SU-DHL-6 (cell line): ENCODE measurements at regions not wholly inside any gene's neighbourhood (a gene's known extent, or its start where the extent isn't known, plus 50 kb on each side); places are given as distances from the start of the nearest gene placed in this dataset.

Experiments
- H2AFZ ChIP-seq: fragments of 200-600 bp; sonication (generic); 2 replicates; pipeline ENCODE4 v1.6.1; 2014; ENCODE audit warnings: low read depth, mild to moderate bottlenecking, moderate library complexity, mixed read lengths, antibody characterized with exemption, low read length; ENCODE audit not compliant: severe bottlenecking
- H3F3A ChIP-seq: fragments of 200-600 bp; shearing (Covaris generic); 2 replicates; pipeline ENCODE4 v1.6.0; 2016; ENCODE audit warnings: antibody characterized with exemption, mild to moderate bottlenecking; ENCODE audit not compliant: insufficient read depth
- H3K27ac ChIP-seq: fragments of 200-600 bp; sonication (generic); 2 replicates; pipeline ENCODE4 v1.5.1; 2016; ENCODE audit warnings: low read depth, mild to moderate bottlenecking, low read length, moderate library complexity, mixed read lengths
- H3K27me3 ChIP-seq: fragments of 200-600 bp; sonication (generic), shearing (Covaris generic); 2 replicates; pipeline ENCODE4 v1.6.0; 2014; ENCODE audit warnings: mild to moderate bottlenecking, low read length
- H3K36me3 ChIP-seq: fragments of 200-600 bp; sonication (generic); 2 replicates; pipeline ENCODE4 v1.6.1; 2014; ENCODE audit warnings: mild to moderate bottlenecking, low read length, mixed read lengths
- H3K4me2 ChIP-seq: fragments of 300-600, 200-600 bp; shearing (Covaris generic), sonication (generic); 2 replicates; pipeline ENCODE4 v1.6.0; 2014; ENCODE audit warnings: low read length, low read depth, mild to moderate bottlenecking; ENCODE audit not compliant: poor library complexity, severe bottlenecking
- H3K4me3 ChIP-seq: fragments of 200-600 bp; sonication (generic); 2 replicates; pipeline ENCODE4 v1.5.1; 2014; ENCODE audit warnings: antibody characterized with exemption, low read length, mild to moderate bottlenecking, mixed read lengths; ENCODE audit not compliant: insufficient read depth, poor library complexity, severe bottlenecking
- H3K79me2 ChIP-seq: fragments of 200-600 bp; sonication (generic); 2 replicates; pipeline ENCODE4 v1.6.1; 2014; ENCODE audit warnings: mild to moderate bottlenecking, low read length, moderate library complexity; ENCODE audit not compliant: insufficient read depth
- H3K9ac ChIP-seq: fragments of 200-600 bp; sonication (generic); 2 replicates; pipeline ENCODE4 v1.7.0; 2014; ENCODE audit warnings: mild to moderate bottlenecking, low read length
- H3K9me2 ChIP-seq: fragments of 200-600 bp; sonication (generic); replicated peaks from 2 replicates; pipeline ENCODE4 v1.6.1; 2014; ENCODE audit warnings: low read length; ENCODE audit not compliant: insufficient read depth
- H3K9me3 ChIP-seq: fragments of 200-600 bp; sonication (generic); 2 replicates; pipeline ENCODE4 v1.6.1; 2014; ENCODE audit warnings: low read length, mixed read lengths; ENCODE audit not compliant: insufficient read depth
- H4K20me1 ChIP-seq: fragments of 200-600 bp; sonication (generic); 2 replicates; pipeline ENCODE4 v1.6.1; 2014; ENCODE audit warnings: low read depth, mild to moderate bottlenecking, antibody characterized with exemption, low read length, moderate library complexity, mixed read lengths
- CTCF ChIP-seq: fragments of 200-600 bp; sonication (generic); IDR thresholded peaks from one replicate; pipeline ENCODE4 v1.5.1; 2017; ENCODE audit warnings: antibody characterized with exemption, mild to moderate bottlenecking, low read length, moderate library complexity; ENCODE audit not compliant: insufficient read depth, poor library complexity, severe bottlenecking
- EZH2phosphoT487 ChIP-seq: fragments of 200-600 bp; sonication (generic), shearing (Covaris generic); conservative IDR thresholded peaks from 2 replicates; pipeline ENCODE4 v1.6.1; 2018; ENCODE audit warnings: mild to moderate bottlenecking, antibody characterized with exemption, low read length, moderate library complexity, mixed read lengths

- no peak for TF ChIP-seq EZH2phosphoT487
- TF ChIP-seq CTCF, result no peak
- no peak overlapping the region for H2AFZ ChIP-seq
Observed at GRCh38 chr7:25611196-25611595, 382.9 kb upstream of the NPVF start.

GRCh38 chr7:25613912-25614311, 385.6 kb upstream of the NPVF start:
- H3K9me3 ChIP-seq, result no peaks in the 10 kb centered on the region
- H3K9ac ChIP-seq, result no peak overlapping the region
- no peaks in the 10 kb centered on the region for H3K9me2 ChIP-seq
- TF ChIP-seq CTCF (no peak), EZH2phosphoT487 (no peak)
- no peaks in the 10 kb centered on the region for H3K36me3 ChIP-seq
- H4K20me1 ChIP-seq, result no peaks in the 10 kb centered on the region
- no peak overlapping the region for H3K4me2 ChIP-seq
- no peak overlapping the region for H2AFZ ChIP-seq
- H3K27me3 ChIP-seq, result no peaks in the 10 kb centered on the region
- no peak overlapping the region for H3K4me3 ChIP-seq
- no peaks in the 10 kb centered on the region for H3F3A ChIP-seq
- no peak overlapping the region for H3K27ac ChIP-seq
- no peaks in the 10 kb centered on the region for H3K79me2 ChIP-seq

More at GRCh38 chr7:25611196-25611595, 382.9 kb upstream of the NPVF start:
- Histone ChIP-seq H3K79me2 (no peaks in the 10 kb centered on the region), H4K20me1 (no peaks in the 10 kb centered on the region), H3K9me3 (no peaks in the 10 kb centered on the region), H3K36me3 (no peaks in the 10 kb centered on the region), H3K27me3 (no peaks in the 10 kb centered on the region), H3K4me2 (no peak overlapping the region), H3K27ac (no peak overlapping the region), H3K9me2 (no peaks in the 10 kb centered on the region), H3K4me3 (no peak overlapping the region), H3K9ac (no peak overlapping the region), H3F3A (no peaks in the 10 kb centered on the region)

- Histone ChIP-seq H3K9me3 (no peaks in the 10 kb centered on the region), H3K9ac (no peak overlapping the region), H3K9me2 (no peaks in the 10 kb centered on the region), H3K27me3 (no peaks in the 10 kb centered on the region), H3K4me2 (no peak overlapping the region), H2AFZ (no peak overlapping the region), H3K4me3 (no peak overlapping the region), H3K79me2 (no peaks in the 10 kb centered on the region), H4K20me1 (no peaks in the 10 kb centered on the region), H3F3A (no peaks in the 10 kb centered on the region), H3K36me3 (no peaks in the 10 kb centered on the region), H3K27ac (no peak overlapping the region)
- no peak for TF ChIP-seq EZH2phosphoT487
- TF ChIP-seq CTCF, result no peak
Observed at GRCh38 chr7:25614415-25614814, 386.1 kb upstream of the NPVF start.
